HG03565 (cell line): ENCODE measurements at regions not wholly inside any gene's neighbourhood (a gene's known extent, or its start where the extent isn't known, plus 50 kb on each side); places are given as distances from the start of the nearest gene placed in this dataset.
"Not testable (repeated sequence)": the region's sequence is repeated elsewhere in the genome, so short reads cannot be mapped to it uniquely, and the experiment has no call there.

Experiments used
- ATAC-seq: cut with Tn5 transposase; IDR thresholded peaks from one replicate; pipeline ENCODE4 v1.9.1; 2021; ENCODE audit warnings: mild to moderate bottlenecking, moderate library complexity; ENCODE audit not compliant: unreplicated experiment

DNA sequence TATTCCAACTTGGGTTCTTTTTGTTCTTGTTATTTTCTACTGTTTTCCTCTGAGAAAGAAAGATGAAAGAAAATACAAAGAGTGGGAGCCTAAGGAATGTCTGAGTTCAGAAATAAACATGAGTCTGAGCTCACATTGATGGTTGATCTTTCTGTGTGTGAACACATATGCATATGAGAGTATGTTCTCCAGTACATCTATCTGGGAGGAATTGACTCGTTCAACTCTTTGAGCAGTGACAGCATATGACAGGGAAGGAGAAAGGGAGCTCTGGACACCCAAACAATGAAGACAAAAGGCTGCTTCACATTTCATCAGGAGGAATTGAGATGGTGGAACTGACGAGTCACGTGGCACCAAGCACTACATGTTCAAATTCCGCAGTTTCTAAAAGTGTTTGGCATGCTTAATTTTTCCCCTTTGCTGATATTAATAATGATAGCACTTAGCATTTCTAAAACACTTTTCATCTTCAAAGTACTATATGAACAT lies 229.8 kb upstream of the ACVR2A start:
- ATAC-seq = no peak

DNA sequence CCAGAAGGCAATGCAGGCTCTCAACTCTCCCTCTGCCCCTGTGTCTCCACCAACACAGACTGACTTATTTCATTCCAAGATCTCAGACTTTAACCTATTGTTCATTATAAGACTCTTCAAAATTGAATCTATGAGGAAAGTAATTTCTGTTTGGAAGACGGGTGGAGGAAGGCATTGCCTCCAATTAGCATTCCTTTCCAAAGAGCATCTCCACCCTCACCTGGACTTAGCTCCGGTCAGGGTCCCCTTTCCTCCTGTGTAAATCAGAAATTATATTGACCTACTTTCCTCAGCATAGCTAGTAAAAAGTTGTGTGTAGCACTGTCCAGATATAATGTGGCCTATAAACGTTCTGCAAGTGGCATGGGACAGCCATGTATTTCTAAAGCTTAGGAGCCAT lies 230.4 kb upstream of the ACVR2A start:
- no peak for ATAC-seq

DNA sequence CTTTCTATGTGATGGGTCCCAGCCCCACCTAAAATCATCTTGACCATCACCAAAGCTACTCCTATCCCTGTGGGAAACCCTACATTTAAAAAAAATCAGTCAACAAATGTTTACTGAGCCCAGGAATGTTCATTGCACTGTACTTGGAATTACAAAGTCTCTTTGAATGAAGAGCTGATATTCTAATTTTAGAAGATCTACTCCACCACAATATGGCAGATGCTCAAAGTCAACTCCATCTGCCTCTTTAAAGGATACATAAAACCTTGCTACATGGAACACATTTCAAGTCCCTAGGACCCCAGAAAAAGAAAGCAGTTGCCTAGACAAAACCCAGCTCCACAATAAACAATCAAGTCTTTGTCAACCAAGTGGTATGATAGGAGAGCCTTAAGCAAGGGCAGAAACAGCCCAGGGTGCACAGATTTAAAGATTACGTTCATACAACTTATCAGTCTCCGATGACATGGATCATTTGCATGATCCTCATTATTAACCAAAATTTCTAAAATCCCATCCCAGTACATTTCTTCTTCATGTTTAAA lies 234.3 kb upstream of the ACVR2A start:
- no peak for ATAC-seq

DNA sequence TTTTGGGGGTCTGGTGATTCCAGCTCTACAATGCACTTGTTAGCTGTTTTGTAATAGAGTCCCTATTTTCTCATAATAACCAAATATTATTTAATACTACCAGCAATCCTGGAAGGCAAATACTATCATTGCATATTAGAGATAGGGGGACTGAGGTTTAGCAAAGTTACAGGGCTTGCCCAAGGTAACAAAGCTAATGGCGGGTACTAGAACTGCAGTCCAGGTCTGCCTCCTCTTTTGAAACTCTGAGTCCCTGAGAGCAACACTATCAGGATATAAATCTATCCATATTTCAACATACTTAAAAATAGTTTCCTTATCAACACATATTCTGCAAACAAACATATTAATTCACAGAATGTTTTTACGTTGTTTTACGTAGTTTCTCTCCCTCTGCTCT lies 235.5 kb upstream of the ACVR2A start:
- no peak for ATAC-seq

GRCh38 chr2:147607379-147607778 lies 237.4 kb upstream of the ACVR2A start:
- no peak for ATAC-seq

GRCh38 chr2:147603876-147604275 lies 241.0 kb upstream of the ACVR2A start:
- ATAC-seq = no peak

GRCh38 chr2:147603447-147603846 lies 241.4 kb upstream of the ACVR2A start:
- no peak for ATAC-seq

GRCh38 chr2:147600646-147601045 lies 244.2 kb upstream of the ACVR2A start:
- no peak for ATAC-seq

GRCh38 chr2:147600223-147600622 lies 244.6 kb upstream of the ACVR2A start:
- ATAC-seq = no peak

DNA sequence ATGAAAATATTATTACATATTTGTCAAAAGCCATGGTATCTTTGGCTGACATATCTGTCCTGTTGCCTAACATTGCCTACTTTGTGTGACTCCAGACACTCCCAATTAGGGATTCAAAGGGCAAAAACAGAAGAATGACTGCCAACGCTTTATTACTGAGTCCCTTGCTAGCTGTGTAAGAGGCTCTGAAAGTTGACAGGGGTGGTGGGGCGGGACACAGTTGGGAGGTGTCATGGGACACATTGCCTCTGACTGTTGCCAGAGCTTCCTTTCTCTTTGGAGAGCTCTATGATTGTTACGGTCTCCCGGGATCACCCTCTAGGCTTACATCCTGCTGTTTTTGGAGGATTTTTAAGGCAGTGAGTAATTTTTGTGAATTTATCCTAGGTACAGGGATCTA lies 249.6 kb upstream of the ACVR2A start:
- no peak for ATAC-seq

GRCh38 chr2:147594038-147594437 lies 250.8 kb upstream of the ACVR2A start:
- ATAC-seq = no peak

DNA sequence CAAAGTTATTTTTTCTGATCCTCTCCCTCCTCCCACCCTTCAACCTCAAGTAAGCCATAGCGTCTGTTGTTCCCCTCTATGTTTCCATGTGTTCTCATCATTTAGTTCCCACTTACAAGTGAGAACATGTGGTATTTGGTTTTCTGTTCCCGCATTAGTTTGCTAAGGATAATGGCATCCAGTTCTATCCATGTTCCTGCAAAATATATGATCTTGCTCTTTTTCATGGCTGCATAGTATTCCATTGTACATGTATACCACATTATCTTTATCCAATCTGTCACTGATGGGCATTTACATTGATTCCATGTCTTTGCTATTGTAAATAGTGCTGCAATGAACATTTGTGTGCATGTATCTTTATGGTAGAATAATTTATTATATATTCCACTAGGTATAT lies 252.0 kb upstream of the ACVR2A start:
- not testable (repeated sequence) for ATAC-seq

DNA sequence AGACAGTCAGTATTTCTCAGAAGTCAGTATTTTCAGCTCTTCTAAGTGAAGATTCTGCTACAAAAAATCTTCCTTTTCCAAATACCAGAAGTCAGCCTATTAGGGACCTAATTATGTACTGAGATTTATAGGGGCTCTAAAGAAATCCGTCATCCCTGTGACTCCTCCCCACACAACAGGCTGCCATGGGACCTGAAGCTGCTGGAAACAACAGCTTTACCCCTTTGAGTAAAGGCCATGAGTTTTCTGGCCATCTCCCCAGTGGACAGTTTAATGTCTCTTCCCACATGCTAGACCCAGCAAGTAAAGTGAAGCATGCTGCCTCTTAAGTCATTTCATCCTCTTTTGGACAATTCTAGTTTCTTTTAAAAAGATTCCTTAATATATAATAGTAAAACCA lies 255.7 kb upstream of the ACVR2A start:
- no peak for ATAC-seq

- ATAC-seq = no peak
These were observed 256.6 kb upstream of the ACVR2A start for GRCh38 chr2:147588191-147588590.

DNA sequence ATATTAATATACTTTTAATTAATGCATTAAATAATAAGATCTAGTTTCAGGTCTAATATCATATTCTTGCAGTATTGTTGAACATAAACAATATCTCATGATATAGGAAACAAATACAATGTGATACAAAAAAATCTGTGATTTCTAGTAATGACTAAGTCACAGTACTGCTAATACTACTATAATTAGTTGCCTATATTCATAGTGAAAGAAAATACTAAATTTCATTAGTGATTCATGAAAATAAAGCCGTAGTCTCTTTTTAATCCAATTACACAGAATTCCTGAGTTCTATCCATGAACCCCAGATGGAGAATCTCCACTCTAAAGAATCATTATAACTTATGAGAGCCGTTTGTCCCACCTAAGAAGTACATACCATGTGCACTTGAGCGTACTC lies 266.3 kb upstream of the ACVR2A start:
- ATAC-seq = no peak

DNA sequence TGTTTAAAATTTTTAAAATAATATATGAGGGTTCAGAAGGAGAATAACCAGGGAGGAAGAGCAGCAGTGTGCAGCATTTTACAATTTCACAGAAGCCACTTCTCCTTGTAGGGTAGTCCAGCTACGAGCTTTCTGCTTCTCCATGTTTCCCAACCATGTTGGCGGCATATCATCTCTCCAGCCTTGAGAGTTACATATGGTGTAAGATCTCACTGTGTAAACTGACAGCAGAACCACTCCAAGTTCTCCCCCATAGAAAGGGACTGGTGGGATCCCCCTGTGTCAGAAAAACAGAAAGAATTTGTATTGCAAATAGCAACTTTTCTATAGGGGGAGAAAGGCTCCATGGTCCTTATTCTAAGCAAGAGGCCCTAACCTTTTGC lies 266.8 kb upstream of the ACVR2A start:
- ATAC-seq = no peak

DNA sequence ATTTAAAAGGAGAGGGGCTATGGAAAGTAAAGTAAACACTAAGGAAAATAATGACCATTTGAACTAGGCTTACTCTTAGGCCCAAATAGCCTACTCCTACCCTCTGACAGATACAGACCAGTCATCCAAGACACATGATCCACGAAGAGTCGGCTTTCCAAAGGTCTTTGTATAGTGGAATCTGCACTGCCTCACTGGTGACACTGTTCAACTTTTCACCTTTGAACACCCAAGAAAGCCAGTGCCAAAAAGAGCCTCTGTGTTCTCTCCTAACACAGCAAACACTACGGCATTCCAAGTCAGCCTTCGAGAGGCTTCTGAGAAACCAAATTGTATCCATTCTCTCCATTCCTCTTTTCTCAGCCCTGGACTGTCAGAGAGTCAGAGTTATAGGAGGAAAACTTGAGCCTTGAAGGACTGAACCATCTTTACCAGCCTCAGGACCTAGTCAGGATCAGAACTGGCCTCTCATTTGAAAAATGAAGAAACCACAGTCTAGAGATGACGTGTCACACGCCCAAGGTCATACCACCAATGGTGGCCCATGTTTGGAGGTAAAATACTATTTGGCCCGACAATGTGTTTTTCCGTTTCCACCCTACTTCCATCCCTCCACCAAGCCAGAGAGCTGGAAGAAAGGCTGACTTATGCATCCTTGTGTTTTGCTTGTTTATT lies 267.4 kb upstream of the ACVR2A start:
- no peak for ATAC-seq

GRCh38 chr2:147575106-147575505 lies 269.7 kb upstream of the ACVR2A start:
- no peak for ATAC-seq

DNA sequence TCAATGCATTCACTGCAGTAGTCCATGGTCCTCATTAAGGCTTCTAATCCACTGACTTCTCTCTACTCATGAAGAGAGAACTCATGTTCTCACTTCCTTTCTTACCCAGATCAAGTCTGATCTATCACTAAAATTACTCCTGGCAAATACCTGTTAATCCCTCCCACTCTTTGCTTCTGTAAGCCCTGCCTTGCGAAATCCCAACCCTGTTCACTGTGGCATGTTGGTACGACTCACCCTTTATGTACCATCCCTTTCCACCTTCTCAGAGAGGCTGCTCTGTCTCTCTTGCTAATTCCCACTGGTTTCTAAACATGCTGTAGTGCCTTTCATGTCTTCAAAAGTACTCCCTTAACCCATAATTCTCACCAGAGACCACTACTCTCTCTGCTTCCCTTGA lies 272.2 kb upstream of the ACVR2A start:
- ATAC-seq = no peak

GRCh38 chr2:147569426-147569825 lies 275.4 kb upstream of the ACVR2A start:
- ATAC-seq = no peak

DNA sequence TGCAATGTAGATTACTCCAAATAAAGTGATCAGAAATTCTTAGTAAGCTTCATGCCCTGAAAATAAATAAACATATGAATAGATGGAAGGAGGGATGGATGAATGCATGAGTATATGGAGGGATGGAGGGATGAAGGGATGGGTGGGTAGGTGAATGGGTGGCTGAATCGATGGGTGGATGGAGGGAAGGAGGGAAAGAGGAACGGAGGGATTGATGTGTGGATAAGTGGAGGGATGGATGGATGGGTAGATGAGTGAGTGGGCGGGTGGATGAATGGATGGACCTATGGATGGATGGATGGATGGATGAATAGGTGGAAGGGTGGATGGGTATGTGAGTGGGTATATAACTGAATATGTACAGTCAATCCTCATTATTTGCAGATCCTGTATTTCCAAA lies 276.7 kb upstream of the ACVR2A start:
- no peak for ATAC-seq

GRCh38 chr2:147567136-147567535 lies 277.7 kb upstream of the ACVR2A start:
- no peak for ATAC-seq
